A549 (cell line): ENCODE measurements at regions not wholly inside any gene's neighbourhood (a gene's known extent, or its start where the extent isn't known, plus 50 kb on each side); places are given as distances from the start of the nearest gene placed in this dataset.

ENCODE experiments used
- ATAC-seq, 2 experiments: fragments of 200-7000 bp in 1 of 2; fragments of >200 bp in 1 of 2; cut with Nextera tagmentation in 1 of 2; cut with Tn5 transposase in 1 of 2; 3 replicates each; pipeline versions ENCODE4 v1.8.0 to v1.9.1; 2018 to 2020; ENCODE audit warnings: mild to moderate bottlenecking in 1 of 2, moderate library complexity in 1 of 2
- CTCF ChIA-PET: fragments of 300-600 bp; sonication (Branson Sonifier 250); formaldehyde crosslinking; extraction: SDS; loops from one replicate; lab custom pipeline; 2021; ENCODE audit warnings: antibody characterized with exemption, inconsistent platforms; lab: Yijun Ruan, JAX
- POLR2A ChIA-PET: fragments of 350-600 bp; formaldehyde crosslinking; extraction: SDS; loops from one replicate; lab custom pipeline; 2021; ENCODE audit warnings: antibody characterized with exemption, inconsistent platforms; lab: Yijun Ruan, JAX
- DNase-seq, 2 experiments: peaks; one replicate each; pipeline versions ENCODE4 v3.0.0 to v3.0.0-alpha.2; 2011 to 2016; ENCODE audit warnings: low read depth in 1 of 2, low spot score in 1 of 2
- FAIRE-seq: peaks from 2 replicates; lab custom pipeline; 2011; peaks lifted over from hg19 to GRCh38; lab: Jason Lieb, UNC
- H3K27ac ChIP-seq, 2 experiments: fragments of >200 bp; sonication (Bioruptor Twin); formaldehyde crosslinking; 3 replicates each; pipeline ENCODE4 v1.5.1; 2016 to 2017
- H3K4me1 ChIP-seq: fragments of >200 bp; sonication (Bioruptor Twin); formaldehyde crosslinking; 3 replicates; pipeline ENCODE4 v1.6.1; 2016
- H3K4me2 ChIP-seq: fragments of >200 bp; sonication (Bioruptor Twin); formaldehyde crosslinking; 3 replicates; pipeline ENCODE4 v1.6.1; 2016
- H3K4me3 ChIP-seq: fragments of >200 bp; sonication (Bioruptor Twin); formaldehyde crosslinking; 3 replicates; pipeline ENCODE4 v1.5.1; 2016
- H3K9me3 ChIP-seq: fragments of >200 bp; sonication (Bioruptor Twin); formaldehyde crosslinking; 3 replicates; pipeline ENCODE4 v1.6.1; 2016
- CBX8 ChIP-seq: fragments of 200-600 bp; sonication (generic); IDR thresholded peaks from 2 replicates; pipeline ENCODE4 v1.6.1; 2016
- CEBPB ChIP-seq, 2 experiments: fragments of >200 bp in 1 of 2; sonication (Bioruptor Twin) in 1 of 2; formaldehyde crosslinking in 1 of 2; IDR thresholded peaks; 2 replicates each; pipeline ENCODE4 v1.6.1; 2012 to 2016
- CHD2 ChIP-seq: fragments of 150-350 bp; IDR thresholded peaks from 2 replicates; pipeline ENCODE4 v1.6.1; 2014; ENCODE audit warnings: low read length; ENCODE audit not compliant: partially characterized antibody
- EP300 ChIP-seq, 2 experiments: fragments of >200 bp; sonication (Bioruptor Twin); formaldehyde crosslinking; IDR thresholded peaks; 2 replicates in 1 of 2; 3 replicates in 1 of 2; pipeline ENCODE4 v1.6.1; 2016 to 2017
- FOSL2 ChIP-seq, 2 experiments: fragments of 450-650 bp in 1 of 2; fragments of >200 bp in 1 of 2; sonication (Bioruptor Twin) in 1 of 2; formaldehyde crosslinking; IDR thresholded peaks; 2 replicates each; pipeline versions ENCODE4 v1.5.0 to v1.6.1; 2016 to 2020; ENCODE audit warnings: mild to moderate bottlenecking in 1 of 2, moderate library complexity in 1 of 2
- FOXS1 ChIP-seq: fragments of 250-450 bp; sonication (Bioruptor Pico); IDR thresholded peaks from 2 replicates; pipeline ENCODE4 v1.5.0; 2020; ENCODE audit warnings: mild to moderate bottlenecking, moderate library complexity
- GATA3 ChIP-seq: IDR thresholded peaks from 2 replicates; pipeline ENCODE4 v1.6.1; 2012; ENCODE audit warnings: borderline replicate concordance
- JUN ChIP-seq, 2 experiments: fragments of >200 bp; sonication (Bioruptor Twin); formaldehyde crosslinking; IDR thresholded peaks; 2 replicates in 1 of 2; 3 replicates in 1 of 2; pipeline ENCODE4 v1.6.1; 2016 to 2017
- JUNB ChIP-seq: fragments of >200 bp; sonication (Bioruptor Twin); formaldehyde crosslinking; IDR thresholded peaks from 2 replicates; pipeline ENCODE4 v1.6.1; 2016
- MAZ ChIP-seq: fragments of 150-350 bp; IDR thresholded peaks from 2 replicates; pipeline ENCODE4 v1.6.1; 2014; ENCODE audit warnings: antibody characterized with exemption, low read depth, low read length, borderline replicate concordance
- RAD21 ChIP-seq, 2 experiments: fragments of >200 bp in 1 of 2; sonication (Bioruptor Twin) in 1 of 2; formaldehyde crosslinking in 1 of 2; IDR thresholded peaks in 1 of 2; conservative IDR thresholded peaks in 1 of 2; 2 replicates in 1 of 2; 3 replicates in 1 of 2; pipeline ENCODE4 v1.6.1; 2012 to 2018; ENCODE audit warnings: inconsistent platforms in 1 of 2
- SMC3 ChIP-seq: fragments of >200 bp; sonication (Bioruptor Twin); formaldehyde crosslinking; IDR thresholded peaks from 3 replicates; pipeline ENCODE4 v1.6.1; 2018; ENCODE audit warnings: inconsistent platforms
- TFCP2L1 ChIP-seq: fragments of 250-450 bp; sonication (Bioruptor Pico); IDR thresholded peaks from 2 replicates; pipeline ENCODE4 v1.5.0; 2021; ENCODE audit warnings: mild to moderate bottlenecking
- USF2 ChIP-seq: fragments of 450-650 bp; IDR thresholded peaks from 2 replicates; pipeline ENCODE4 v1.6.1; 2014; ENCODE audit warnings: antibody characterized with exemption
- ZC3H11A ChIP-seq: fragments of 450-650 bp; IDR thresholded peaks from 2 replicates; pipeline ENCODE4 v1.6.1; 2014; ENCODE audit warnings: antibody characterized with exemption, mild to moderate bottlenecking
- ZFP36 ChIP-seq: fragments of 450-650 bp; IDR thresholded peaks from 2 replicates; pipeline ENCODE4 v1.6.1; 2014; ENCODE audit warnings: borderline replicate concordance; ENCODE audit not compliant: partially characterized antibody
- WGBS: methylation state at CpG from one replicate; pipeline ENCODE4 v1.1.6; 2017; ENCODE audit errors: missing lambda C conversion rate; 5-methylcytosine and 5-hydroxymethylcytosine counted together
- TF ChIP-seq, protein P1 (sequence below): fragments of 250-450 bp; sonication (Bioruptor Pico); IDR thresholded peaks from 2 replicates; pipeline ENCODE4 v1.5.0; 2021; ENCODE audit warnings: mild to moderate bottlenecking, moderate library complexity, borderline replicate concordance
- TF ChIP-seq, protein P2 (sequence below): IDR thresholded peaks from 2 replicates; pipeline ENCODE4 v1.6.1; 2012
- TF ChIP-seq, protein P3 (sequence below): IDR thresholded peaks from 2 replicates; pipeline ENCODE4 v1.6.1; 2012

DNA sequence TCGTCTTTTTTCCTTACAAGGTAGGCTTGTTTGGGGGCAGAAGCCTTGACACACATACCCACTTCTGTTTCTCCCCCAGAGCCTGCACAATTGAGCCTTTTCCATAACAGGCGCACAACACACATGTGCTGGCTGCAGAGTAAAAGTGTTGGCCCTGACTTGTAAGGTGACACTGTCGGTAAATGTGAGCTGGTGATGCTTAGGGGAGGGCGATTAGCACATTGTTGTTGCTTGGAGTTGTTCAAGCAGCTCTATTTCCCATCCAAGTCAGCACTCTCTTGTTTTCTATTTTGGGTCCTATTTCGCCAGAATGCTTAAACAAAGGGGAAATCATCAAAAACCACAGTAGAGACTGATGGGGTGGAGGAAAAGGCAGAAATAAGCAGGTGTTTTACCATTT lies 51.9 kb upstream of the PTPRJ start:
- ATAC-seq = no peak
- Histone ChIP-seq H3K4me1 (peaks cover 35% of the 10 kb centered on the region), H3K27ac (peak overlapping the region in 1 of 2 experiments; percentile 66; a peak in 3 of 6 replicates), H3K9me3 (no peaks in the 10 kb centered on the region), H3K4me2 (no peak overlapping the region), H3K4me3 (no peak overlapping the region)
- 91% methylated on average over 5 of the region's 5 CpGs for WGBS
- POLR2A ChIA-PET = no interaction called here
- DNase-seq = no peak
- no peak for FAIRE-seq
- CTCF ChIA-PET = interaction anchor here (20.3 kb wide), 1 partner anchor 180 kb away, joined by 478 read pairs; no protein-coding TSS in a partner anchor
- TF ChIP-seq MAZ (no peak), TFCP2L1 (CRISPR knock-in tag) (no peak), SMC3 (no peak), ZFP36 (no peak), ZC3H11A (no peak)

DNA sequence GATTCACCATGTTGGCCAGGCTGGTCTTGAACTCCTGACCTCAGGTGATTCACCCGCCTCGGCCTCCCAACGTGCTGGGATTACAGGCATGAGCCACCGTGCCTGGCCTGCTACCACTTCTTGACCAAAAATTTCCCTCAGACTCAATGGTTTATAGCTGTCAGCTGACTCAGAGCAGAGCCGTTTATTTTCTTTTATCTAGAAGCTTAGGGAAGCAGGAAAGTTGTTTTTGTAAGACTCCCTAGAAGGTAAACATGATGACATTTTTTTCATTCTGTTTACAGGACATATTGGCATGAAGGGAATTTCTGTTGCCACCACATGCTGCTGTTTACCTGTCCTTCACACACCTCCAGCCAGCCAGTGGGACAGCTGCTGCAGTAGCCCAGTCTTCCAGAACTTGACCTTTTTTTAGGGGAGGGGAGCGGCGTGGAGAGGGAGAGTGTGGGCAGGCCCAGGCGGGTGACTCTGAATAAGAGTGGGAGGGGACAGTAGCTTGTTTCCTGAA lies 56.1 kb upstream of the PTPRJ start:
- FAIRE-seq (peak; percentile 73), DNase-seq (peak; percentile 61 to 88), ATAC-seq (peak; percentile 79 to 86)
- H3K9me3 ChIP-seq = no peaks in the 10 kb centered on the region
- H3K4me3 ChIP-seq = no peak overlapping the region
- TF ChIP-seq CEBPB (IDR thresholded peaks at IDR 0.05) (peak in 1 of 2 experiments; percentile 78; a peak in 2 of 4 replicates), USF2 (peak; percentile 39; the same call in 1 of the 2 replicates), CBX8 (no peak), FOSL2 (IDR thresholded peaks at IDR 0.05) (0 out of 2 replicates have a peak, but pooled peaks have one; percentile 15), FOSL2 (CRISPR knock-in tag; IDR thresholded peaks at IDR 0.05) (peak; percentile 83), JUNB (peak; percentile 61), EP300 (IDR thresholded peaks at IDR 0.05) (peak; percentile 34 to 79; a peak in 2 of 5 replicates), GATA3 (peak; percentile 92), CHD2 (no peak), RAD21 (conservative IDR thresholded peaks at IDR 0.05 in 1 of 2, IDR thresholded peaks at IDR 0.05 in 1 of 2) (peak in 1 of 2 experiments; percentile 40; a peak in 1 of 5 replicates), JUN (IDR thresholded peaks at IDR 0.05) (peak in 1 of 2 experiments; percentile 72; a peak in 2 of 5 replicates), FOXS1 (CRISPR knock-in tag) (peak; percentile 78; the same call in 1 of the 2 replicates), SMC3 (no peak), ZFP36 (no peak)
- TF ChIP-seq, protein P1, sequence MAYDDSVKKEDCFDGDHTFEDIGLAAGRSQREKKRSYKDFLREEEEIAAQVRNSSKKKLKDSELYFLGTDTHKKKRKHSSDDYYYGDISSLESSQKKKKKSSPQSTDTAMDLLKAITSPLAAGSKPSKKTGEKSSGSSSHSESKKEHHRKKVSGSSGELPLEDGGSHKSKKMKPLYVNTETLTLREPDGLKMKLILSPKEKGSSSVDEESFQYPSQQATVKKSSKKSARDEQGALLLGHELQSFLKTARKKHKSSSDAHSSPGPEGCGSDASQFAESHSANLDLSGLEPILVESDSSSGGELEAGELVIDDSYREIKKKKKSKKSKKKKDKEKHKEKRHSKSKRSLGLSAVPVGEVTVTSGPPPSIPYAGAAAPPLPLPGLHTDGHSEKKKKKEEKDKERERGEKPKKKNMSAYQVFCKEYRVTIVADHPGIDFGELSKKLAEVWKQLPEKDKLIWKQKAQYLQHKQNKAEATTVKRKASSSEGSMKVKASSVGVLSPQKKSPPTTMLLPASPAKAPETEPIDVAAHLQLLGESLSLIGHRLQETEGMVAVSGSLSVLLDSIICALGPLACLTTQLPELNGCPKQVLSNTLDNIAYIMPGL (CRISPR knock-in tag) = no peak
- TF ChIP-seq, protein P2, sequence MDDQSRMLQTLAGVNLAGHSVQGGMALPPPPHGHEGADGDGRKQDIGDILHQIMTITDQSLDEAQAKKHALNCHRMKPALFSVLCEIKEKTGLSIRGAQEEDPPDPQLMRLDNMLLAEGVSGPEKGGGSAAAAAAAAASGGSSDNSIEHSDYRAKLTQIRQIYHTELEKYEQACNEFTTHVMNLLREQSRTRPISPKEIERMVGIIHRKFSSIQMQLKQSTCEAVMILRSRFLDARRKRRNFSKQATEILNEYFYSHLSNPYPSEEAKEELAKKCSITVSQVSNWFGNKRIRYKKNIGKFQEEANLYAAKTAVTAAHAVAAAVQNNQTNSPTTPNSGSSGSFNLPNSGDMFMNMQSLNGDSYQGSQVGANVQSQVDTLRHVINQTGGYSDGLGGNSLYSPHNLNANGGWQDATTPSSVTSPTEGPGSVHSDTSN = peak; percentile 62; the same call in 1 of the 2 replicates
- TF ChIP-seq, protein P3, sequence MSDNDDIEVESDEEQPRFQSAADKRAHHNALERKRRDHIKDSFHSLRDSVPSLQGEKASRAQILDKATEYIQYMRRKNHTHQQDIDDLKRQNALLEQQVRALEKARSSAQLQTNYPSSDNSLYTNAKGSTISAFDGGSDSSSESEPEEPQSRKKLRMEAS = peak; percentile 93
- CTCF ChIA-PET = interaction anchor here (0.6 to 2.5 kb wide), 6 partner anchors 10 to 248 kb away, joined by 3 to 14 read pairs (median 4); no protein-coding TSS in a partner anchor
- WGBS = 4% methylated on average over 8 of the region's 8 CpGs
- peak overlapping the region; percentile 48 for H3K4me2 ChIP-seq
- H3K4me1 ChIP-seq = peaks cover 42% of the 10 kb centered on the region
- peak overlapping the region; percentile 66 to 79 for H3K27ac ChIP-seq
- POLR2A ChIA-PET = no interaction called here
